ENCODE measurements at regions not wholly inside any gene's neighbourhood (a gene's known extent, or its start where the extent isn't known, plus 50 kb on each side); places are given as distances from the start of the nearest gene placed in this dataset.

DNA sequence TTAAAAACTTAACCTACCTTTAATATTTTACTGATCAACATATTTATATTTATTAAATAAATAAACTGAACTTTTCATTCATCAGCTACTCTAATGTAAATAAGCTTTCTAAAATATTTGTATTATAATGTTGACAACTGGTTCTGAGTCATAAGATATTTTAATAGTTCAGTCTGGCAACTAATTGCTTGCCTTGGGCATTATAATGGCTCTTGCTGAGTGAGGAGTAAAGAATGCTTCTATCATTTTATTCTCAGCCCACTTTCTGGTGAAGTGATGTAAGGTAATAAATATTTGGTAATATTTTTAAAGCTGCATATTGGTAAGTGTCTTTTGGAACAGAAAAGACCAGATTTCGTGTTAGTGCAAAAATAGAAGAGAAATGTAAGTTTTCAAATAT is 81.5 kb downstream of the DIPK2A start:
- Histone ChIP-seq H3K9ac (ENCODE audit: low read length) (no peak overlapping the region), H3K27me3 (ENCODE audit: insufficient read depth, low read depth, low read length) (no peaks in the 10 kb centered on the region), H4K20me1 (ENCODE audit: insufficient read depth) (no peaks in the 10 kb centered on the region), H2AFZ (ENCODE audit: low read depth, low read length) (no peak overlapping the region), H3K4me2 (ENCODE audit: low read length) (no peak overlapping the region), H3K4me3 (ENCODE audit: low read length) (no peak overlapping the region), H3K9me3 (ENCODE audit: low read length) (no peaks in the 10 kb centered on the region), H3K27ac (ENCODE audit: low read length) (no peak overlapping the region), H3K9me2 (ENCODE audit: insufficient read depth, low read length) (no peaks in the 10 kb centered on the region), H3F3A (ENCODE audit: insufficient read depth, low read length, poor library complexity, severe bottlenecking) (no peaks in the 10 kb centered on the region), H3K79me2 (replicated peaks; ENCODE audit: insufficient read depth, low read length) (no peaks in the 10 kb centered on the region), H3K36me3 (ENCODE audit: insufficient read depth, low read length) (no peaks in the 10 kb centered on the region)
- no peak for TF ChIP-seq MXI1 (conservative IDR thresholded peaks at IDR 0.05; ENCODE audit: poor library complexity, severe bottlenecking)

GRCh38 chr3:144054766-144055165 is 83.1 kb downstream of the DIPK2A start:
- Histone ChIP-seq H4K20me1 (ENCODE audit: insufficient read depth) (no peaks in the 10 kb centered on the region), H3K27ac (ENCODE audit: low read length) (no peak overlapping the region), H3F3A (ENCODE audit: insufficient read depth, low read length, poor library complexity, severe bottlenecking) (no peaks in the 10 kb centered on the region), H3K9me3 (ENCODE audit: low read length) (no peaks in the 10 kb centered on the region), H3K36me3 (ENCODE audit: insufficient read depth, low read length) (no peaks in the 10 kb centered on the region), H3K9me2 (ENCODE audit: insufficient read depth, low read length) (no peaks in the 10 kb centered on the region), H3K4me2 (ENCODE audit: low read length) (no peak overlapping the region), H2AFZ (ENCODE audit: low read depth, low read length) (no peak overlapping the region), H3K9ac (ENCODE audit: low read length) (no peak overlapping the region), H3K4me3 (ENCODE audit: low read length) (no peak overlapping the region), H3K27me3 (ENCODE audit: insufficient read depth, low read depth, low read length) (no peaks in the 10 kb centered on the region), H3K79me2 (replicated peaks; ENCODE audit: insufficient read depth, low read length) (no peaks in the 10 kb centered on the region)
- no peak for TF ChIP-seq CTCF (IDR thresholded peaks at IDR 0.05; ENCODE audit: poor library complexity, severe bottlenecking)
- TF ChIP-seq REST (IDR thresholded peaks at IDR 0.05; ENCODE audit: borderline replicate concordance): no peak

DNA sequence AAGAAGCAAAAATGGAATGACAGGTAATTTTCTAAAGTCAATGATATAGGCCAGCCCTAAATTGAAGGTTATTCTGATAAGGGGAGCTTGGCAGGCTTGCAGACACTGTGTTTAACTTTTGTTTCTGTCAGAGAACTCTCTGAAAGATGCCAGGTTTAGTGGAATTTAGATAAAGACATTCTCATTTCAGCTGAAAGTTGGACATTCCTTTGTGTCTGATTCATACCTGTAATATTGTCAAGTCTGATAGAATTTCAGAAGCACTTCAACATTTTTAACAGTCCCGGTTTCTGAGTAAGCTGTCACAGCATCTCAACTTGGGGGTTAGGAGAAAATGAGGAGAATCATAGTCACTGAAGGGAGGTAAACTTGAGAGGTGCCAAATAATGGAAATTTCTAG is 84.0 kb downstream of the DIPK2A start:
- Histone ChIP-seq H4K20me1 (ENCODE audit: insufficient read depth) (no peaks in the 10 kb centered on the region), H3K4me3 (ENCODE audit: low read length) (no peak overlapping the region), H3K79me2 (replicated peaks; ENCODE audit: insufficient read depth, low read length) (no peaks in the 10 kb centered on the region), H3F3A (ENCODE audit: insufficient read depth, low read length, poor library complexity, severe bottlenecking) (no peaks in the 10 kb centered on the region), H3K36me3 (ENCODE audit: insufficient read depth, low read length) (no peaks in the 10 kb centered on the region), H2AFZ (ENCODE audit: low read depth, low read length) (no peak overlapping the region), H3K4me2 (ENCODE audit: low read length) (no peak overlapping the region), H3K9me2 (ENCODE audit: insufficient read depth, low read length) (no peaks in the 10 kb centered on the region), H3K9me3 (ENCODE audit: low read length) (no peaks in the 10 kb centered on the region), H3K27me3 (ENCODE audit: insufficient read depth, low read depth, low read length) (no peaks in the 10 kb centered on the region), H3K9ac (ENCODE audit: low read length) (no peak overlapping the region), H3K27ac (ENCODE audit: low read length) (no peak overlapping the region)
- TF ChIP-seq REST (IDR thresholded peaks at IDR 0.05; ENCODE audit: borderline replicate concordance): no peak
- no peak for TF ChIP-seq SMC3 (conservative IDR thresholded peaks at IDR 0.05; ENCODE audit: poor library complexity)
- no peak for TF ChIP-seq TAF1 (IDR thresholded peaks at IDR 0.05; ENCODE audit: low read depth)
- TF ChIP-seq MXI1 (conservative IDR thresholded peaks at IDR 0.05; ENCODE audit: poor library complexity, severe bottlenecking): no peak
- TF ChIP-seq EP300 (conservative IDR thresholded peaks at IDR 0.05; ENCODE audit: poor library complexity, severe bottlenecking): no peak
- TF ChIP-seq RAD21 (conservative IDR thresholded peaks at IDR 0.05): no peak
- TF ChIP-seq EZH2 (IDR thresholded peaks at IDR 0.05; ENCODE audit: borderline replicate concordance, insufficient read depth, low read length, poor library complexity, severe bottlenecking): no peak
- no peak for TF ChIP-seq CTCF (IDR thresholded peaks at IDR 0.05; ENCODE audit: poor library complexity, severe bottlenecking)
- TF ChIP-seq POLR2AphosphoS5 (IDR thresholded peaks at IDR 0.05): no peak
